K562 (cell line): ENCODE measurements at regions not wholly inside any gene's neighbourhood (a gene's known extent, or its start where the extent isn't known, plus 50 kb on each side); places are given as distances from the start of the nearest gene placed in this dataset.

Experiments
- ATAC-seq: fragments of 200-7000 bp; cut with Tn5 transposase; 3 replicates; pipeline ENCODE4 v1.9.1; 2020; ENCODE audit warnings: moderate library complexity
- BruUV-seq: library from RNA; stranded (reverse); fragments of 400-500 nt; replicated peaks from 2 replicates; lab custom pipeline; 2021; lab: Mats Ljungman, UMichigan
- CTCF ChIA-PET: fragments of 300-600 bp; formaldehyde crosslinking; extraction: SDS; loops from one replicate; lab custom pipeline; 2021; ENCODE audit warnings: low intra/inter-chr PET ratio; lab: Yijun Ruan, JAX
- POLR2A ChIA-PET: fragments of 300-600, 350-650 bp; sonication (Branson Sonifier 250); formaldehyde crosslinking; extraction: SDS; loops from one replicate; lab custom pipeline; 2021; ENCODE audit warnings: antibody characterized with exemption, inconsistent platforms; lab: Yijun Ruan, JAX
- DNase-seq, 4 experiments: peaks; one replicate each; pipeline versions ENCODE4 v3.0.0 to v3.0.0-alpha.2; 2011 to 2018; ENCODE audit warnings: low spot score in 3 of 4, mixed read lengths in 3 of 4; ENCODE audit errors: extremely low read depth in 1 of 4
- FAIRE-seq: peaks from 2 replicates; lab custom pipeline; 2011; peaks lifted over from hg19 to GRCh38; lab: Jason Lieb, UNC
- H2AFZ ChIP-seq: 2 replicates; pipeline ENCODE4 v1.6.0; 2011; ENCODE audit warnings: low read depth, low read length, control low read depth, inconsistent platforms
- H3K27ac ChIP-seq: fragments of 200-600 bp; 3 replicates; pipeline ENCODE4 v1.8.0; 2011; ENCODE audit warnings: low read depth, mild to moderate bottlenecking, control low read depth, inconsistent platforms, low read length, moderate library complexity, mixed read lengths; ENCODE audit errors: extremely low read depth
- H3K27me3 ChIP-seq, 2 experiments: fragments of 300-600 bp in 1 of 2; 2 replicates in 1 of 2; 3 replicates in 1 of 2; pipeline versions ENCODE4 v1.6.0 to v1.8.0; 2011; ENCODE audit warnings: inconsistent platforms in 2 of 2, low read length in 2 of 2, mild to moderate bottlenecking in 1 of 2, mixed read lengths in 1 of 2, moderate library complexity in 1 of 2; ENCODE audit not compliant: control insufficient read depth in 2 of 2, insufficient read depth in 2 of 2
- H3K36me3 ChIP-seq: fragments of 300-600 bp; 3 replicates; pipeline ENCODE4 v1.8.0; 2011; ENCODE audit warnings: mild to moderate bottlenecking, low read length, inconsistent platforms; ENCODE audit not compliant: control insufficient read depth, insufficient read depth
- H3K4me1 ChIP-seq, 2 experiments: fragments of 200-600 bp in 1 of 2; replicated peaks in 1 of 2; 2 replicates in 1 of 2; 3 replicates in 1 of 2; pipeline versions ENCODE4 v1.5.1 to v1.8.0; 2011; ENCODE audit warnings: inconsistent platforms in 2 of 2, low read length in 2 of 2, mild to moderate bottlenecking in 1 of 2, mixed read lengths in 1 of 2, moderate library complexity in 1 of 2; ENCODE audit not compliant: control insufficient read depth in 2 of 2, insufficient read depth in 2 of 2
- H3K4me2 ChIP-seq: 2 replicates; pipeline ENCODE4 v1.6.1; 2011; ENCODE audit warnings: low read length, control low read depth, inconsistent platforms, mixed read lengths; ENCODE audit not compliant: insufficient read depth
- H3K4me3 ChIP-seq: fragments of 200-600 bp; sonication (generic), shearing (Covaris generic); 2 replicates; pipeline ENCODE4 v1.5.1; 2016; ENCODE audit warnings: control low read depth, inconsistent platforms
- H3K79me2 ChIP-seq: fragments of 200-600 bp; 3 replicates; pipeline ENCODE4 v1.8.0; 2011; ENCODE audit warnings: low read length, inconsistent platforms; ENCODE audit not compliant: control insufficient read depth, insufficient read depth
- H3K9ac ChIP-seq, 2 experiments: 2 replicates each; pipeline versions ENCODE4 v1.6.0 to v1.6.1; 2011; ENCODE audit warnings: low read depth in 2 of 2, low read length in 2 of 2, control low read depth in 1 of 2, inconsistent platforms in 1 of 2, mild to moderate bottlenecking in 1 of 2, mixed read lengths in 1 of 2; ENCODE audit not compliant: insufficient read depth in 1 of 2
- H3K9me1 ChIP-seq: one replicate; pipeline ENCODE4 v1.6.0; 2011; ENCODE audit warnings: inconsistent platforms, mild to moderate bottlenecking, low read length, moderate library complexity; ENCODE audit not compliant: control insufficient read depth, insufficient read depth
- H3K9me3 ChIP-seq: replicated peaks from 2 replicates; pipeline ENCODE4 v1.5.1; 2011; ENCODE audit warnings: low read depth, low read length, inconsistent platforms; ENCODE audit not compliant: control insufficient read depth, insufficient read depth
- H4K20me1 ChIP-seq: replicated peaks from 2 replicates; pipeline ENCODE4 v1.6.1; 2011; ENCODE audit warnings: low read length, inconsistent platforms, mixed read lengths; ENCODE audit not compliant: control insufficient read depth, insufficient read depth
- CUX1 ChIP-seq: fragments of 200-800 bp; sonication (Bioruptor generic); IDR thresholded peaks from 2 replicates; pipeline ENCODE4 v1.6.1; 2016; ENCODE audit warnings: missing genetic modification characterization, missing compliant biosample characterization
- ELF2 ChIP-seq: fragments of 250-450 bp; sonication (Bioruptor Pico); IDR thresholded peaks from 2 replicates; pipeline ENCODE4 v1.5.0; 2021; ENCODE audit warnings: mild to moderate bottlenecking
- IRF9 ChIP-seq: fragments of 450-650 bp; IDR thresholded peaks from 2 replicates; pipeline ENCODE4 v1.6.1; 2016; ENCODE audit warnings: missing biosample characterization, missing genetic modification characterization
- RBM39 ChIP-seq: fragments of 200-400 bp; formaldehyde crosslinking; optimal IDR thresholded peaks from 2 replicates; pipeline ENCODE3; 2018; ENCODE audit warnings: low read depth, low read length
- USF2 ChIP-seq: sonication (generic); formaldehyde crosslinking; IDR thresholded peaks from 2 replicates; pipeline ENCODE4 v1.5.0; 2020; ENCODE audit warnings: missing genetic modification reagents
- VEZF1 ChIP-seq: fragments of 200-800 bp; sonication (Bioruptor generic); IDR thresholded peaks from 2 replicates; pipeline ENCODE4 v1.6.1; 2017; ENCODE audit warnings: missing genetic modification characterization, missing compliant biosample characterization
- ZNF134 ChIP-seq: fragments of 250-450 bp; sonication (Bioruptor Pico); conservative IDR thresholded peaks from 2 replicates; pipeline ENCODE4 v1.4.0; 2020
- ZNF518B ChIP-seq: fragments of 250-450 bp; sonication (Bioruptor Pico); IDR thresholded peaks from 2 replicates; pipeline ENCODE4 v1.5.0; 2021; ENCODE audit warnings: mild to moderate bottlenecking, moderate library complexity
- ZNF586 ChIP-seq: fragments of 450-650 bp; formaldehyde crosslinking; conservative IDR thresholded peaks from 2 replicates; pipeline ENCODE4 v1.4.0; 2020; ENCODE audit warnings: mild to moderate bottlenecking, moderate library complexity
- WGBS: fragments of 100-300 bp; shearing (Covaris generic); methylation state at CpG from one replicate; pipeline ENCODE4 v1.1.6; 2016; ENCODE audit warnings: low coverage, mixed read lengths; ENCODE audit not compliant: insufficient coverage; ENCODE audit errors: missing lambda C conversion rate; 5-methylcytosine and 5-hydroxymethylcytosine counted together
- in situ Hi-C: fragments of 300-500 bp; cut with MboI; formaldehyde crosslinking; loops from 4 replicates; pipeline ENCODE4 v1.15.0; 2018; ENCODE audit warnings: inconsistent platforms, mixed read lengths
- intact Hi-C: fragments of 100-400 bp; cut with micrococcal nuclease; formaldehyde crosslinking; loops from 2 replicates; pipeline ENCODE4 v1.14.2; 2022

GRCh38 chr11:29481738-29482137, 535.1 kb downstream of the KCNA4 start (continued):
- TF ChIP-seq ZNF518B: no peak
- no peak for TF ChIP-seq ELF2 (CRISPR knock-in tag)
- TF ChIP-seq ZNF586: no peak

- no peak overlapping the region for H2AFZ ChIP-seq
- no peaks in the 10 kb centered on the region for H3K9me3 ChIP-seq
- H3K27me3 ChIP-seq: no peaks in the 10 kb centered on the region
- ChIA-PET POLR2A (no interaction called here), CTCF (no interaction called here)
- H3K79me2 ChIP-seq: no peaks in the 10 kb centered on the region
- no peak overlapping the region for H3K4me2 ChIP-seq
- no peak for ATAC-seq
- H3K9me1 ChIP-seq: no peaks in the 10 kb centered on the region
- in situ Hi-C loops (no loop called here), intact Hi-C loops (no loop called here)
- no peak overlapping the region for H3K9ac ChIP-seq
- no TSS peak for BruUV-seq
- DNase-seq: no peak
- no peak overlapping the region for H3K27ac ChIP-seq
- no peaks in the 10 kb centered on the region for H3K4me1 ChIP-seq
- WGBS: 0% methylated on average over 1 of the region's 1 CpG
- no peaks in the 10 kb centered on the region for H3K36me3 ChIP-seq
- no peaks in the 10 kb centered on the region for H4K20me1 ChIP-seq
- no peak overlapping the region for H3K4me3 ChIP-seq
- FAIRE-seq: no peak
- TF ChIP-seq USF2 (no peak), IRF9 (tag) (no peak), VEZF1 (CRISPR knock-in tag) (no peak), CUX1 (no peak), ZNF134 (CRISPR knock-in tag) (no peak), RBM39 (no peak)
Measured at GRCh38 chr11:29480981-29481380, 535.8 kb downstream of the KCNA4 start.
